ENCODE measurements at regions not wholly inside any gene's neighbourhood (a gene's known extent, or its start where the extent isn't known, plus 50 kb on each side); places are given as distances from the start of the nearest gene placed in this dataset.

- Histone ChIP-seq H2AFZ (ENCODE audit: low read length) (no peak overlapping the region), H3K27me3 (ENCODE audit: insufficient read depth, low read length) (no peaks in the 10 kb centered on the region; the same call in 1 of the 2 replicates), H2AK5ac (ENCODE audit: insufficient read length, low read length) (no peak overlapping the region), H3K79me1 (ENCODE audit: insufficient read depth, low read depth, low read length, poor library complexity, severe bottlenecking) (no peaks in the 10 kb centered on the region), H3K23ac (ENCODE audit: insufficient read length, low read depth, low read length) (no peak overlapping the region), H3K27ac (ENCODE audit: insufficient read length, low read depth, low read length) (no peak overlapping the region), H2BK12ac (ENCODE audit: insufficient read length, low read depth, low read length) (no peak overlapping the region), H3K23me2 (ENCODE audit: insufficient read length, low read depth, low read length, poor library complexity, severe bottlenecking) (no peaks in the 10 kb centered on the region), H3K56ac (ENCODE audit: insufficient read length, low read depth, low read length) (no peak overlapping the region), H2BK5ac (ENCODE audit: insufficient read length, low read length) (no peak overlapping the region), H4K91ac (ENCODE audit: insufficient read length, low read depth, low read length) (no peak overlapping the region), H3K79me2 (ENCODE audit: insufficient read depth, low read length) (no peaks in the 10 kb centered on the region), H3K18ac (ENCODE audit: insufficient read length, low read depth, low read length) (no peak overlapping the region), H3K14ac (ENCODE audit: insufficient read depth, low read length) (no peak overlapping the region), H3K9me3 (ENCODE audit: control insufficient read depth, low read depth, low read length) (no peaks in the 10 kb centered on the region), H4K5ac (ENCODE audit: insufficient read length, low read depth, low read length) (no peak overlapping the region), H2BK20ac (ENCODE audit: low read depth, low read length, poor library complexity, severe bottlenecking) (no peak overlapping the region), H4K20me1 (ENCODE audit: control insufficient read depth, insufficient read depth, insufficient read length) (no peaks in the 10 kb centered on the region), H3K4me2 (ENCODE audit: insufficient read depth, insufficient read length, low read length) (no peak overlapping the region), H3K4ac (ENCODE audit: low read depth, low read length) (no peak overlapping the region), H4K8ac (replicated peaks; ENCODE audit: insufficient read length, low read depth, low read length) (no peak overlapping the region), H3K4me1 (ENCODE audit: insufficient read depth, low read length) (no peaks in the 10 kb centered on the region), H3T11ph (ENCODE audit: low read length) (no peak overlapping the region), H3K9ac (ENCODE audit: extremely low read depth, insufficient read length, low read length) (no peak overlapping the region), H2BK120ac (ENCODE audit: low read depth, low read length, poor library complexity, severe bottlenecking) (no peak overlapping the region), H2BK15ac (ENCODE audit: low read depth, low read length) (no peak overlapping the region)
- no CpG with 5 or more reads among the region's 4 CpGs for WGBS (ENCODE audit: extremely low coverage, insufficient read length, low lambda C conversion rate)
- Mint-ChIP-seq H3K27ac (no peak overlapping the region), H3K4me3 (no peak overlapping the region), H3K9me3 (no peaks in the 10 kb centered on the region), H3K27me3 (ENCODE audit: low read depth) (no peaks in the 10 kb centered on the region; the same call in 1 of the 2 replicates), H3K4me1 (no peaks in the 10 kb centered on the region), H3K36me3 (ENCODE audit: insufficient read depth in 1 of 3, low read depth in 3 of 3) (no peaks in the 10 kb centered on the region)
- TF ChIP-seq CTCF (conservative IDR thresholded peaks at IDR 0.05), result no peak
- DNase-seq, result no peak
These were observed 66.9 kb upstream of the SELENOP start for GRCh38 chr5:42878550-42878949.

Data from H9 (cell line).